Effector memory CD4-positive, alpha-beta T cell (primary cell): ENCODE measurements at regions not wholly inside any gene's neighbourhood (a gene's known extent, or its start where the extent isn't known, plus 50 kb on each side); places are given as distances from the start of the nearest gene placed in this dataset.

Experiments
- DNase-seq, 3 donors: peaks; one replicate each; pipeline ENCODE4 v3.0.0-alpha.2; 2020
- H3K27ac ChIP-seq: 2 replicates; pipeline ENCODE4 v1.7.0; 2013; ENCODE audit warnings: mild to moderate bottlenecking, low read length, moderate library complexity; ENCODE audit not compliant: insufficient read depth, poor library complexity, severe bottlenecking
- H3K27me3 ChIP-seq: replicated peaks from 2 replicates; pipeline ENCODE4 v1.7.0; 2013; ENCODE audit warnings: mild to moderate bottlenecking, low read length; ENCODE audit not compliant: insufficient read depth, control insufficient read depth, poor library complexity, severe bottlenecking
- H3K36me3 ChIP-seq: 2 replicates; pipeline ENCODE4 v1.7.0; 2013; ENCODE audit warnings: mild to moderate bottlenecking, low read length, moderate library complexity; ENCODE audit not compliant: control insufficient read depth, insufficient read depth
- H3K4me1 ChIP-seq: 2 replicates; pipeline ENCODE4 v1.7.0; 2013; ENCODE audit warnings: low read length, mild to moderate bottlenecking; ENCODE audit not compliant: control insufficient read depth, insufficient read depth, poor library complexity, severe bottlenecking
- H3K4me3 ChIP-seq: 2 replicates; pipeline ENCODE4 v1.7.0; 2013; ENCODE audit warnings: low read length, low read depth, mild to moderate bottlenecking; ENCODE audit not compliant: insufficient read depth, poor library complexity, severe bottlenecking
- H3K9me3 ChIP-seq: 2 replicates; pipeline ENCODE4 v1.7.0; 2013; ENCODE audit warnings: mild to moderate bottlenecking, low read length, moderate library complexity; ENCODE audit not compliant: control insufficient read depth

GRCh38 chr17:36736201-36737156, 135.1 kb downstream of the MRM1 start:
- Histone ChIP-seq H3K27me3 (no peaks in the 10 kb centered on the region), H3K4me3 (no peak overlapping the region), H3K36me3 (no peaks in the 10 kb centered on the region), H3K27ac (no peak overlapping the region), H3K9me3 (no peaks in the 10 kb centered on the region), H3K4me1 (no peaks in the 10 kb centered on the region)
- no peak for DNase-seq

GRCh38 chr17:36739208-36739607, 137.8 kb downstream of the MRM1 start:
- Histone ChIP-seq H3K4me1 (no peaks in the 10 kb centered on the region), H3K9me3 (no peaks in the 10 kb centered on the region), H3K27ac (no peak overlapping the region), H3K27me3 (no peaks in the 10 kb centered on the region), H3K36me3 (no peaks in the 10 kb centered on the region), H3K4me3 (no peak overlapping the region)
- DNase-seq: no peak

- Histone ChIP-seq H3K27ac (no peak overlapping the region), H3K4me3 (no peak overlapping the region), H3K27me3 (no peaks in the 10 kb centered on the region), H3K36me3 (no peaks in the 10 kb centered on the region), H3K4me1 (no peaks in the 10 kb centered on the region), H3K9me3 (no peaks in the 10 kb centered on the region)
- DNase-seq: no peak
These were observed 138.8 kb downstream of the MRM1 start for GRCh38 chr17:36740157-36740556.

GRCh38 chr17:36741019-36741902, 139.9 kb downstream of the MRM1 start:
- no peaks in the 10 kb centered on the region for H3K36me3 ChIP-seq
- no peak overlapping the region for H3K27ac ChIP-seq
- H3K9me3 ChIP-seq: no peaks in the 10 kb centered on the region
- no peaks in the 10 kb centered on the region for H3K4me1 ChIP-seq
- DNase-seq: no peak
- no peak overlapping the region for H3K4me3 ChIP-seq
- no peaks in the 10 kb centered on the region for H3K27me3 ChIP-seq

GRCh38 chr17:36742267-36743000, 141.1 kb downstream of the MRM1 start:
- no peak for DNase-seq
- Histone ChIP-seq H3K27me3 (no peaks in the 10 kb centered on the region), H3K9me3 (no peaks in the 10 kb centered on the region), H3K4me1 (no peaks in the 10 kb centered on the region), H3K4me3 (no peak overlapping the region), H3K36me3 (no peaks in the 10 kb centered on the region), H3K27ac (no peak overlapping the region)

GRCh38 chr17:36743130-36743529, 141.7 kb downstream of the MRM1 start:
- no peaks in the 10 kb centered on the region for H3K4me1 ChIP-seq
- no peak overlapping the region for H3K4me3 ChIP-seq
- no peaks in the 10 kb centered on the region for H3K9me3 ChIP-seq
- no peaks in the 10 kb centered on the region for H3K27me3 ChIP-seq
- no peaks in the 10 kb centered on the region for H3K36me3 ChIP-seq
- no peak for DNase-seq
- no peak overlapping the region for H3K27ac ChIP-seq

- H3K27me3 ChIP-seq: no peaks in the 10 kb centered on the region
- DNase-seq: no peak
These were observed 145.1 kb downstream of the MRM1 start for GRCh38 chr17:36746381-36747053.

GRCh38 chr17:36747861-36748260, 146.5 kb downstream of the MRM1 start:
- H3K4me1 ChIP-seq: no peaks in the 10 kb centered on the region
- H3K4me3 ChIP-seq: no peak overlapping the region
- H3K27me3 ChIP-seq: no peaks in the 10 kb centered on the region
- no peaks in the 10 kb centered on the region for H3K36me3 ChIP-seq
- DNase-seq: no peak
- no peaks in the 10 kb centered on the region for H3K9me3 ChIP-seq
- H3K27ac ChIP-seq: no peak overlapping the region

More at GRCh38 chr17:36746381-36747053, 145.1 kb downstream of the MRM1 start:
- H3K4me1 ChIP-seq: no peaks in the 10 kb centered on the region
- H3K36me3 ChIP-seq: no peaks in the 10 kb centered on the region
- no peak overlapping the region for H3K27ac ChIP-seq
- H3K4me3 ChIP-seq: no peak overlapping the region
- H3K9me3 ChIP-seq: no peaks in the 10 kb centered on the region

GRCh38 chr17:36748272-36748671, 146.9 kb downstream of the MRM1 start:
- H3K9me3 ChIP-seq: no peaks in the 10 kb centered on the region
- no peaks in the 10 kb centered on the region for H3K4me1 ChIP-seq
- no peak for DNase-seq
- no peak overlapping the region for H3K27ac ChIP-seq
- H3K36me3 ChIP-seq: no peaks in the 10 kb centered on the region
- no peaks in the 10 kb centered on the region for H3K27me3 ChIP-seq
- H3K4me3 ChIP-seq: no peak overlapping the region
